HG02943 (cell line): ENCODE measurements at regions not wholly inside any gene's neighbourhood (a gene's known extent, or its start where the extent isn't known, plus 50 kb on each side); places are given as distances from the start of the nearest gene placed in this dataset.

ENCODE experiments used
- ATAC-seq: cut with Tn5 transposase; IDR thresholded peaks from one replicate; pipeline ENCODE4 v1.9.1; 2021; ENCODE audit warnings: mild to moderate bottlenecking, low read depth, moderate library complexity; ENCODE audit not compliant: unreplicated experiment

DNA sequence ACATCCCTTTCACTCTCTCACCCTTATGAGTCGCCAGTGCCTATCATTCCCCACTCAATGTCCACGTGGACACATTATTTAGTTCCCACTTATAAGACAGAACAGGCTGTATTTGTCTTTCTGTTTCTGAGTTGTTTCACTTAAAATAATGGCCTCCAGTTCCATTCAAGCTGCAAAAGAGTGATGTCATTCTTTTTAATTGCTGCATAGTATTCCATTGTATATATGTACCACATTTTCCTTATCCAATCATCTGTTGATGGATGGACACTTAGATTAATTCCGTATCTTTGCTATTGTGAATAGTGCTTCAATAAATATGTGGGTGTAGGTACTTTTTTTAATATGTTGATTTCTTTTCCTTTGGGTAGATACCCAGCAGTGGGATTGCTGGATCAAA lies 79.1 kb downstream of the ZNF365 start:
- no peak for ATAC-seq

DNA sequence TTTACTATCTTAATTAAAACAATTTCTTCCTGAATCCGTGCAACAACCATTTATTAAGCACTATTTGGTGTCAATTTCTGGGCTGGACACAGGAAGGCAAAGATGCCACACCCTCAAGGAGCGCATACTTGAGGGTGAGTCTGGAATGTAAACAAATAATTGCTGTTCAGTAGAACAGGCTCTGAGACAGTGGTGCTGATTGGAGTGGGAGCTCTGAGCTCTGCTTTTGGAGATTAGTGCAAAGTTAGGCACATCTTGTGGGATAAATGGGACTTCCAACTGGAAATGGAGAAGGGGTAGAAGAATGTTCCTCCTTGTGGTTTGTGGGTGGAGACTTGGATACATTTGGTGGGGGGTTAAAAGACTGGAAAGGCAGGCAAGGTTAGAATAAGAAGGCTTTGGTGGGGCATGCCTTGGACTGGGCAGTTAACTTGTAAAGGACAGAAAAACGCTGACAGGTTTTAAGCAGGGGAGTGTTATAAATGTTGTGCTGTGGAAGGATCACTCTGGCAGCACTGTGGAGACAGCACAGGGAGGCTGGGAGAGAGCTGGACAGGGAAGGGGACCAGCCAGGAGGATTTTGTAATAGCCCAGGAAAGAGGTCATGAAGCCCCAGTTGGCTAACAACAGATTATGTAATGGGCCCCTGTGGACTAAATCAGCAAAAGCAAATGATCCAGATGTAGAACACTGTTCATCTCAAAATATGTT lies 80.7 kb downstream of the ZNF365 start:
- ATAC-seq, result no peak

DNA sequence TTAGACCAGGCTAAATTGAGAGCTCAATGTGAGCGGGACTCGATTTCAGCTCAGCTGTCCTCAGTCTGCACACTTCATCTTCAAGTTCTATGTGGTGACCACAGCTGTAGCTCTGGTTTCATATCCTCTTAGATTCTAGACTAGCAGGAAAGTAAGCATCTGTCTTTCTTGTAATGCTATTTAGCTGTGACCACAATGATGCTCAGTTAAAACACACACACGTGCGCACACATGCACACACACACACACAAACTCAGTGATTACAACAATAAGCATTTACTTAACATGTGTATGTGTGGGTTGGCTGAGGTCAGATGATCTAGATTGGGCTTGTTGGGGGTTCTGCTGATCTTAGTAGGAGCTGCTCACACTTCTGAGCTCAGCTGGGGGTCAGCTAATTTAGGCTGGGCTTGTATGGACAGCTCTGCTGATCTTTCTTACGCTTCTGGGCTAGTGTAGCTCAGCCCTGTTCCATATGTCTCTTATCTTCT lies 82.5 kb downstream of the ZNF365 start:
- ATAC-seq, result peak; percentile 97

DNA sequence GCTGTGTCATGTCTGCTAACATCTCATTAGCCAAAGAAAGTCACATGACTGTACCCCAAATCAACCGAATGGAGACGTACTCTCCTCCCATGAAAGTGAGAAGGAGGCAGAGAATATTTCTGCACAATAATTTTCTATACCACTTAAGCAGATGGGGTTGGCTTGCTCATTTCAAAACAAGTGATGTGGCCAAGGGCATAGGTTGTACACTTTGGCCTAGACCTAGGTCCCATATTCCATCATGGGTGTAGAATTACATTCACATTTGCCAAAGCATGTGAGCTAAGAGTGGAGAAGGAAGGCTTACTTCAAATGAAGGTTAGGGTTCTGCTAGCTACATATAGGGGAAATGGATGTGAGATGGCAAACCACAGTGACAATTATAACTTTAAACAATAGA lies 83.0 kb downstream of the ZNF365 start:
- ATAC-seq, result no peak

DNA sequence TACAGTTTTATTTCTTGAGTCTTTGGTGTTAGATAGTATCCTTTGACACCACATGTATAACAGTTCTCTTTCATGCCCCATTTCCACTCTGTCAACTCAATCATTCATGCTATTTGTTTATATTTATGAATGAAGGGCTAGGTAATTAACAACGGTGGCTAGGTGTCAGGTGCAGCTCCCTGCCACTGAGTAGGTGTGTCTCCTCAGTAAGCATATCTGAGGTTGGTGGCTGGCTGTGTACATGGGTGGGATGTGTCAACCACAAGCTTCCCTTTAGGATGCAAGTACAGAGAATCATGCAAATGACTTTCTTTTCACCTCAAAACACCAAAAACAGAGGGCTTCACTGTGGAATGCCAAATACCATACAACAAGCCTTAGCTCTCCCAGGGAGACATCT lies 83.4 kb downstream of the ZNF365 start:
- no peak for ATAC-seq

DNA sequence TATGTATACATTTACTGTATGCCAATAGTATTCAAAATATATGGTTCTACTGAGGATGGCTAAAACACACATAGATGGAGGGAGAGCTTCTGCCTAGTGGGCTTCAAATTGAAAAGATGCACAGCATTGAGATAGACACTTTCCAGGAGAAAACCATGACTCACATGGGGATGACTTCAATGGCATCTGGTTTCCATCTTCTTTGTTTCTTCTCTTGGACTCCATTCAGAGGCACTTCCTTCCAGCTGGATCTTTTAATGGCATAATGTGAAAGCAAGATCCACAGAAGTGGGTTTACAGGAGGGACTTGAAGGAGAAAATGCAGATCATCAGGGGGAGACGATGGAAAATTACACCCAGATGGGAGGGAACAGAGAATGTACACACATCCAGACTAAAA lies 84.9 kb downstream of the ZNF365 start:
- no peak for ATAC-seq

DNA sequence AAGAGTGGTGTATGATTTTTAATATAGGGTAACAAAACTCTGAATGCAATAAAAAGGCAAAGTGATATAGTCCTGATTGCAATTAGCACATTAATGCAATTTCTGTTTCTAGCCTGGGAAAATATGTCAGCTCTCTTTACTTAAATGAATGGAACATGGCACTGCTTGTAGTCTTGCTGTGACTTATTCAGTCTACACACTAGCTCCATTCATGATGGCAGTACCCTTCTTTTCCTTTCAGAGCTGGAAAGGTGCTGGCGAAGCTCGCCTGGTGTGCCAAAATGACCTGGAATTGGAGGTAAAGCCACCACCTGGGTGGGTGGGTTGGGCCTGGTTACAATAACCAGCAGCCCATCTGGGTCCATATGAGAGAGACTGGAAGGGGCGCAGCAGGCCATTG lies 85.3 kb downstream of the ZNF365 start:
- ATAC-seq, result no peak

DNA sequence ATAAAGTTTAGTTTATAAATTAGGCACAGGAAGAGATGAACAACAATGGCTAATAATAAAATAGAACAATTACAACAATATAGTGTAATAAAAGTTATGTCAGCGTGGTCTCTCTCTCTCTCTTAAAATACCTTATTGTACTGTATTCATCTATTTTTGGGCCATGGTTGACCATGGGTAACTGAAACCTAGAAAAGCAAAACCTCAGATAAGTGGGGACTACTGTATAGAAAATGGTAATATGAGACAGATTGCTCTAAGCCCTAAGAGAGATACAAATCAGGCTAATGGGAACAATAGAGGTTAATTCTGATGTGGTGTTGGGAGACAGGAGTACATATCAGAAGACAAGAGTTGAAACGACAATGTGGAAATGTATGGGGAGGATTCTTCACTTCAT lies 86.2 kb downstream of the ZNF365 start:
- no peak for ATAC-seq

DNA sequence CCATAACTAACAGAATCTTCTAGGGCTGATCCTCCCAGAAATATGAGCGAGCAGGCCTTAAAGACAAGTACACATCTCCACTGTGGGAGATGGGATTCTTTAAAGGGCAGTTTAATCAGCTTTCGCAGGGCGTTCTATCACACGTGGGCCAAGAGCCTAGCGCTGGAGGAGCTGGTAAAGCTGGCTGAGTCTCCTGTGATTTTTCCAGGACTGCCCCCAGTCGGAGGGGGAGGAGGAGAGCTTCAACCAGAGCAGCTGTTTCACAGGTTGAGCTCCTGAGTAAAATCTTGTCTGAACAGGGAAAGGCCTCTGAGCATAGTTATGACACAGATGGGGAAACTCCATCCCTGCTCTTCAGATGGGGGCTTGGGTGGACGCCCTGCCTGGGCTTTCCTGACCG lies 87.0 kb downstream of the ZNF365 start:
- ATAC-seq, result no peak

DNA sequence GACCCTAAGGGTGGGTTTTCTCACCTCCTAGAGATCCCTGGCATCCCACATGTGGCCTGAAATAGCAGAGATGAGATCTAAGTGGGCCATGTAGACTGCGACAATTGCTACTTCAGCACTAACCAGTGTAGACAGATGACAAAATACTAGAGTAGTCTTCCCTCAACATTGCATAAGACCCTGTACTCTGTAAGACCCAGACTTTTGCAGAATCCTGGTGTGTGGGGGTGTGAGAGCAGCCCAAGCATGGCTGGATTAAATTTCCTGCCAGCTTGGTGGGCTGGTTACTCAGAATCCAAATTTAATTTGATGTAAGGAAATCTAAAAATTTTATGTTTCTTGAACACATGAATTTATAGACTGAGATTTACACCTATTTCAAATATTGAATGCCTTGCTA lies 88.3 kb downstream of the ZNF365 start:
- ATAC-seq, result no peak

DNA sequence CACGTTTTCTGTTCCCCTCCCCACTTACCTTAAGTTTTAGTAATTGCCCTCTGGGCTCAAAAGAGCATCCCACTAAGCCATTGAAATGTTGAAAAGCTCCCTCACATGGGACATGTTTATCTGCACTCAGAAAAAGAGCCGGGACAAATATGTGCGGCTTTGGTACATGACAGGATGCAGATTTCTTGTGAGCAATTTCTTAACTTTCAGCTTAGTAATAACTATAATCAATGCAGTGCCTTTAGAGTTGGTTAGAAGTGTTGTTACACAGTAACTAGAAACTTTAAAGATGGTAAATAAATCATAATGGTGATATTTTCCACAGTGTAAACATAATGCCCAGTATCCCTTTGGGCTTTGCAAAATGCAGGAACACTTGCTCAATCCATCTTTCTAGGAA lies 89.2 kb downstream of the ZNF365 start:
- ATAC-seq, result no peak

DNA sequence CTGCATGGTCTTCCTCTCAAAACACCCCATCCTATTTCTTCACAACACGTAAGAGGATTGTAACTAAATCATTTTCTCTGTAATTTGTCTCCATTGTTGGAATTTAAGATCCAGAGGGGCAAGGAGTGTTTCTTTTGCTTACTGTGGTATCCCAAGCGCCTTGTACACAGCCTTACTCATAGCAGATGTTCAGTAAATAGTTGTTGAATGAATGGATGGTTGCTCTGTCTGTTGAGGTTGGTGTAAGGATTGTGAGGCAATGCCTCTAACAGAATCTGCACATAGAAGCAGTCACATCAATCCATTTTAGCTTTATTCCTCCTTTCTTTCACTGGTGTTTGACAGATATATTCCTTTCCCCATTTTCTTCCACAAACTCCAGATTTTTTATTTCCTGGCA lies 90.1 kb downstream of the ZNF365 start:
- ATAC-seq, result no peak

DNA sequence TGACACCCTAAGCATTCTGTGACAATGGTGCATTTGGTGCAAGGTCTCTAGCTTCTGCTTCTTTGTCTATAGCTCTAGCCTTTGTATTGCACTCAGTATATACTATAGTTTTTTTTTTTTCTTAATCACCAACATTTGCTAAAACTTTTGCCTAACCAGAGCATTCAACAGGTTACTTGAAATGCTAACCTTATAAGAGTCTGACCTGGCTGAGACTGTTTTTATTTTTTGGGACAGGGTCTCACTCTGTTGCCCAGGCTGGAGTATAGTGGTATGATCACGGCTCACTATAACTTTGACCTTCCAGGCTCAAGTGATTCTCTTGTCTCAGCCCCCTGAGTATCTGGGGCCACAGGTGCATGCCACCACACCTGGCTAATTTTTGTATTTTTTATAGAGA lies 92.4 kb downstream of the ZNF365 start:
- ATAC-seq, result no peak

DNA sequence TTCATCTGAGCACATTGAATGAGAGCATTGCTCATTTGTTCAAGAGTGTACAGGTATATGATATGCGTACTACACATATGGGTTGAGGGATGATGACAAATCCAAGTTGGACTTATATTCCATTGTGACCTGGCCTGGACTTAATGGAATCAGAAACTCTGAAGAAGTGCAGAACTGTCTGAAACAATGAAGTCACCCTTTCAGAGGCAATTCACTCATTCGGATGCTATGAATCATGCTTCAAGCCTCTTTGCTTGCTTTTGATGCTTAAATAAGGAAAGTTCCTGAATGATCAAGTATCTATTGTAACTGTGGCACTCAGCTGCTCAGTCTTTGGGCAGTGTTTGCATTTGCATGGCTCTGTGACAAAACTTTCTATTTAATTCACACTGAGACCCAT lies 93.4 kb downstream of the ZNF365 start:
- no peak for ATAC-seq

DNA sequence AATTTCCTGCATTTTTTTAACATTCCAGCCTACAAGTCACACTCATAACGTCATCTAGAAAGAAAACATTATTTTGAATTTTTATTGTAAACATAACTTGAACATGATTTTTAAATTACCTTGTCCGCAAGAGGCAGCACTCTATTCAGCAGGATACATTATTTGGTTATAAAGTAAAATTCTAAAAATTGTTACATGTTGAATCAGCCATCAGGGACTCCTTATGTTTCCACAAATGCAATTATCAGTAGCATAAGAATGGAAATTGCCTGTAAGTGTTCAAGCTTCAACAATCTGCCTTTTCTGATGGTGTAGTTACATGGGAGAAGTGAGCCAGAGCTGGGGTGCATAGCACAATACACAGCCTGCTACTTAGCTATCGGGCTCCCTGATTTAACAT lies 97.5 kb downstream of the ZNF365 start:
- no peak for ATAC-seq

DNA sequence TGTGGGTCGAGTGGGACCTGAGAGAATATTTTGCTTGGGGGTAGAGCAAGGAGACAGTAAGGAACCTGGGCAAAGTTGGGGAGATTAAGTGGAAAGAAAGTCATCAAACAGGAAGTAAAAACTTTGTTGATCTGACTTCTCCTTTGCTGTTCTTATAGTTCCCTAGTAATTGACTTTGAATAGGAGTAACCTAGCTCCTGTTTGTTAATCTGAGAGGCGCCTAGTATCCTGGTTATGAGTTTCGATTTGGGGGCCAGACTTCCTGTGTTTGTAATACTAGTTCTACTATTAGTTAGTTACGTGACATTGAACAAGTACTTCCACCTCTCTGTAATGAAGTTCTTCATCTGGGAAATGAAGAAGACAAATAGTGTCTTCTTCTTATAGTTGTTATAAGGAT lies 99.1 kb downstream of the ZNF365 start:
- no peak for ATAC-seq

DNA sequence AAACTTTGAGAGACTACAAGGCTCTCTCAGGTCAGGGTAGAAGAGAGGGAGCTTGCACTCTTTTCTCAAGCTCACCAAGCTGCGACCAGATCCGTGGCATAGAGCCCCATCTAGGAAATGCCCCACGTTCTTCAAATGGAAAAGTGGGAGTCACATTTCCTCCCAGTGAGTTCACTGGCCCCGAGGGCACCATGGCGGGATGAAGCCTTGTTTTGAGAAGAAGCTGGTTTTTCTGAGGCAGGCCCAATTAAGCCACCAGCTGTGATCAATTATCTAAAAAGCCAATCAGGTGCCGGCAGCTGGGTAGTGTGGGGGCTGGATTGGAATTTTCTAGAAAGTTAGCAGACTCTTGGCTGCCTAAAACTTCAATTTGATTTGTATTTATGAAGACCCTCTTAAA lies 101.4 kb downstream of the ZNF365 start:
- ATAC-seq, result no peak

DNA sequence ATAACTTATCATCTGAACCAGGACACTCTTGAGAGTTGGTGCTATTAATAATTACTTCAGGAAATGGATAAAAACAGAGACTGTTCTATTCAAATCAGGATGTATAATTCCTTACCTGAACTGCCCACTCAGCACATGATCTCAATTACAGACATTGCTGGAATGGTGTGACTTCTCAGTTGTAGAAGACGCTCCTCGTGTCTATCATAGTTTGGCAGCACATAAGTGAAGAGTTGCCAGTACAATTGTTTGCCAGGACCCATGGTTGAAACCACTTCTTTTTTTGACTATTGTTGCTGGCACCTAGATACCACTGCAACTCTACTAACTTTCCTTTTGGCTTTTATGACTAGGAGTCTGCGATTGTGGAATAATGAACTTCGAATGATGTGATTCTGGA lies 105.4 kb downstream of the ZNF365 start:
- ATAC-seq, result no peak

DNA sequence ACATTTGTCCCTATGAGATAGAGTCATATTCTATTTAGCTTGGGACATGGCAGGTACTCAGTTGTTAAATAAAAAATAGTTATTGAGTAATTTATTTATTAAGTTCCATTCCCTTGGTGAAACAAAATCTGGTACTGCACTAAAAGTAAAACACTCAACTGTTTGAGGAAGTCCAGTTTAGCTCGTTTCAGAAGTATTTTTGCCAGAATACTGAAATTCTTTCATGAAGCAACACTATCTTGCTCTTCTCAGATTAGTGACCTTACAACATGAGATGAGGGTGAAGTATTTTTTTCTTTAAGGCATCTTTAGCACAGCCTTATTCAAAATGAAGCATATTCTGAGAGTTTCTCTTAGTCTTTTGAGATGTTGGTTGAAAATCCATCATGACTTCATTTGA lies 106.0 kb downstream of the ZNF365 start:
- ATAC-seq, result no peak

DNA sequence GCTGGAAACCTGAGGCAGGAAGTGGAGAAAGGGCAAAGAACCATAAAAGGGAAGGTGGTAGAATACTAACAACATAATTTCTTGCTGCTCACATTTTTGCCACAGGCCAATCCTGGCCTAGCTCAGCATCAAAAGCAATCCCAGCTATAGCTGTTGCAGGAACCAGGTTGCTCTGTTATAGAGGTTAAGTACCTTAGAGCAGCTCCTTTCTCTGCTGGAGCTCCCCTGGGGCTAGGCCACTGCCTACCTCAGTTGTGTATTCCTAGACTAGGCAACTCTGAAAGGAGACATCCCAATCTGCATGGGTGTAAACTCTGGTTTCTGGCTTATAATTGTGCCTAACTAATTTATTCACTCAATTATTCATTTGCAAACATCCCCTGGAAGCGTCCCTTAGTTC lies 108.4 kb downstream of the ZNF365 start:
- ATAC-seq, result no peak

DNA sequence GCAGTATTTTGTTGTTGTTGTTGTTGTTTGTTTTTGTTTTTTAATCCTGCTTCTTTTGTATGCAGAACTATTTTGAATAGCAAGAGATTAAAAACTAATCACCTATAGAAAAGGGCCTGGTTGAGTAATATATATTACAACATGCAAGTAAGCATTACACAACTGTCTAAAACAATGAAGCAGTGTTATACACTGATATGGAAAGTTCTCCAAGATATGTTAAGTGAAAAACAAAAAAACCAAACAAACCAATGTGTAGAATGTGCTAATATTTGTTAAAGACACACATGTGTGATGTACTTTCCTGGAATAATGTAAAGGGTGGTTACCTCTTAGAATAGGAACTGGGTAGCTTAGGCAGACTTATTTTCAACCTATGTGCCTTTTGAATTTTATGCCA lies 117.4 kb downstream of the ZNF365 start:
- no peak for ATAC-seq

DNA sequence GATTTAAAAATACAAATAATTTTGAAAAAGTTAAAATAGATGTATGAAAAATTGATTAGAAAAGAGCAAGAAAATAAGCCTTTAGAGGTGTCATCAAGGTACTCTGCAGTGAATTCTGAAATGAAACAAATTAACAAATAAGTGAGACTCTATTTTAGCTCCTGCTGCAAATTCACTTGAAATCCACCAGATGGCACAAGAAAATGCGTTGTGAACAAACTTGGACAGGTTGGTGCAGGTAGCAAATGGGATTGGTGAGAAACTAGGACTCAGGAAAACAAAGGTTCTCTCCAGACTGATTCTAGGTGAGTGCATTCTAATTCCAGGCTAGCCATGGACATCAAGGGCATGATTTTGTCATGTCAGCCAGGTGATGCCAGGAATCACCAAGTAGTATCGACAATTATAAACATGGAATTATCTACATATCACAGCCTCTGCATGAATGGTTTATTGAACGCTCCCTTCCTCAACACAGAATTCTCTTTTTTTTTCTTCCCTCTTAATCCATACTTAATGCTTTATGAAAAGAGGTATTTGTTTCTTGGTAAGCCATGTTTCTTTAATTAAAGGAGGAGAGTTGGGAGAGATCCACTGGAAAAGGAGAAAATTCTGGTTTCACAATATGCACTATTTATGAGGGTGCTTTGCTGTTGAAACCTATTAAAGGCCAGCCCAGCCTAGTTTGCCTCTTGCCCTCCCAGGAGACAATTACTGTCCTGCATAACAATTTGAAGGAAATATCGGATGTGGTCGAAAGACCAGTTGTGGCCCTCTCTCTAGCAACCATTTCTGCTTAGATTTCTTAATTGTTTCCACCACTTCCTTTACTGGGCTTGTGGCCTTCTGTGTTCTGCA lies 118.1 kb downstream of the ZNF365 start:
- ATAC-seq, result no peak
